Activated T-helper 1 cell treated with anti-CD3 and anti-CD28 coated beads, Interleukin-12 subunit alpha, Interleukin-12 subunit beta, Interleukin-2, Interleukin-4 antibody, amounts not matched to agents 30 ng/mL and 10 ng/mL and 1 ng/mL, durations not matched to agents 14 hours and 24 hours and 36 hours (primary cell): ENCODE measurements at regions not wholly inside any gene's neighbourhood (a gene's known extent, or its start where the extent isn't known, plus 50 kb on each side); places are given as distances from the start of the nearest gene placed in this dataset.

Experiments
- DNase-seq: peaks from one replicate; pipeline ENCODE4 v3.0.0; 2021; ENCODE audit warnings: low spot score
- H3K27ac Mint-ChIP-seq: one replicate; pipeline ENCODE4 v1.8.0; 2021; ENCODE audit warnings: mild to moderate bottlenecking, mixed read lengths
- H3K27me3 Mint-ChIP-seq: one replicate; pipeline ENCODE4 v1.8.0; 2022; ENCODE audit warnings: mild to moderate bottlenecking, moderate library complexity, mixed read lengths; ENCODE audit not compliant: insufficient read depth
- H3K36me3 Mint-ChIP-seq: one replicate; pipeline ENCODE4 v1.8.0; 2021; ENCODE audit warnings: low read depth, mixed read lengths
- H3K4me1 Mint-ChIP-seq: one replicate; pipeline ENCODE4 v1.8.0; 2021; ENCODE audit warnings: low read depth, mixed read lengths
- H3K4me3 Mint-ChIP-seq: one replicate; pipeline ENCODE4 v1.8.0; 2021; ENCODE audit warnings: mild to moderate bottlenecking, moderate library complexity, mixed read lengths
- H3K9me3 Mint-ChIP-seq: one replicate; pipeline ENCODE4 v1.8.0; 2021; ENCODE audit warnings: mixed read lengths
- intact Hi-C: fragments of 100-400 bp; cut with micrococcal nuclease; formaldehyde crosslinking; loops from one replicate; pipeline ENCODE4 v1.15.1; 2024

- no peaks in the 10 kb centered on the region for H3K9me3 Mint-ChIP-seq
- DNase-seq = no peak
- intact Hi-C loops = no loop called here
- peaks cover 4% of the 10 kb centered on the region for H3K27me3 Mint-ChIP-seq
- no peaks in the 10 kb centered on the region for H3K36me3 Mint-ChIP-seq
- H3K4me1 Mint-ChIP-seq = no peaks in the 10 kb centered on the region
- H3K4me3 Mint-ChIP-seq = no peak overlapping the region
- H3K27ac Mint-ChIP-seq = no peak overlapping the region
Measured at GRCh38 chr10:4456776-4457175, 369.2 kb upstream of the AKR1E2 start.

DNA sequence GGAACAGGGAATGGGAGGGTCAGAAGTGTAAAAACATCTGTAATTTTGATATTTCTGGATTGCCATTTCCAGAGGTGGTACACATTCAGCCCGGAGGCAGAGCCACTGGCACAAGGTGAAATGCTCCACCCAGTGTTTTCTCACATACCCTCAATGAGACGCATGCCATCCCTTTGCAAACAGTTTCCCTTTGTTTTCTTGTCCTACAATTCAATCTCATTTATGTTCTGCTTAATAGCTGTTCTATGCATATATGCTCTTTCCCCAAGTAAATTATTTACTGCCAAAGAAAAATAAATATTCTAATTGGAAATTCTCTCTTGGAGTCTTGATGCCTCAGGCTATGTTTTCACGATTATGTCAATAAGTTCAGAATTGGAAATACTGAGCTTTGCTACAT lies 369.7 kb upstream of the AKR1E2 start:
- no peak for DNase-seq
- H3K4me1 Mint-ChIP-seq = no peaks in the 10 kb centered on the region
- H3K27me3 Mint-ChIP-seq = peaks cover 3% of the 10 kb centered on the region
- no peaks in the 10 kb centered on the region for H3K9me3 Mint-ChIP-seq
- intact Hi-C loops = no loop called here
- H3K36me3 Mint-ChIP-seq = no peaks in the 10 kb centered on the region
- no peak overlapping the region for H3K4me3 Mint-ChIP-seq
- no peak overlapping the region for H3K27ac Mint-ChIP-seq

DNA sequence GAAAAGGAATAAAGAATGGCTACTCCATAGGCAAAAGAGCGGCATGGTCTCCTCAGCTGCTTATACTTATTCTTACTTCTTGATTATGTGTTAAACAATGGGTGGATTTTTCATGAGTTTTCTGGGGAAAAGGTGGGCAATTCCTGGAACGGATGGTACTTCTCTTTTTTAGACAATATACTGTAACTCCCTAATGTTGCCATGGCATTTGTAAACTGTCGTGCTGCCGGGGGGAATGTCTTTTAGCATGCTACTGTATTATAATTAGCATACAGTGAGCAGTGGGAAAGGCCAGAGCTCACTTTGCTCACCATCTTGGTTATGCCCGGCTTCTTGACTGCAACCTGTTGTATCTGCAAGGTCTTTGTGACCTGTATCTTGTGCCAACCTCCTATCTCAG lies 372.1 kb upstream of the AKR1E2 start:
- DNase-seq = no peak
- Mint-ChIP-seq H3K4me3 (no peak overlapping the region), H3K36me3 (no peaks in the 10 kb centered on the region), H3K4me1 (no peaks in the 10 kb centered on the region), H3K9me3 (no peaks in the 10 kb centered on the region), H3K27me3 (peaks cover 4% of the 10 kb centered on the region), H3K27ac (no peak overlapping the region)
- intact Hi-C loops = no loop called here

- H3K27ac Mint-ChIP-seq = no peak overlapping the region
- DNase-seq = no peak
- no peaks in the 10 kb centered on the region for H3K9me3 Mint-ChIP-seq
- no peaks in the 10 kb centered on the region for H3K4me1 Mint-ChIP-seq
- H3K4me3 Mint-ChIP-seq = no peak overlapping the region
- intact Hi-C loops = no loop called here
- H3K27me3 Mint-ChIP-seq = peaks cover 2% of the 10 kb centered on the region
- no peaks in the 10 kb centered on the region for H3K36me3 Mint-ChIP-seq
Measured at GRCh38 chr10:4453276-4453675, 372.7 kb upstream of the AKR1E2 start.

DNA sequence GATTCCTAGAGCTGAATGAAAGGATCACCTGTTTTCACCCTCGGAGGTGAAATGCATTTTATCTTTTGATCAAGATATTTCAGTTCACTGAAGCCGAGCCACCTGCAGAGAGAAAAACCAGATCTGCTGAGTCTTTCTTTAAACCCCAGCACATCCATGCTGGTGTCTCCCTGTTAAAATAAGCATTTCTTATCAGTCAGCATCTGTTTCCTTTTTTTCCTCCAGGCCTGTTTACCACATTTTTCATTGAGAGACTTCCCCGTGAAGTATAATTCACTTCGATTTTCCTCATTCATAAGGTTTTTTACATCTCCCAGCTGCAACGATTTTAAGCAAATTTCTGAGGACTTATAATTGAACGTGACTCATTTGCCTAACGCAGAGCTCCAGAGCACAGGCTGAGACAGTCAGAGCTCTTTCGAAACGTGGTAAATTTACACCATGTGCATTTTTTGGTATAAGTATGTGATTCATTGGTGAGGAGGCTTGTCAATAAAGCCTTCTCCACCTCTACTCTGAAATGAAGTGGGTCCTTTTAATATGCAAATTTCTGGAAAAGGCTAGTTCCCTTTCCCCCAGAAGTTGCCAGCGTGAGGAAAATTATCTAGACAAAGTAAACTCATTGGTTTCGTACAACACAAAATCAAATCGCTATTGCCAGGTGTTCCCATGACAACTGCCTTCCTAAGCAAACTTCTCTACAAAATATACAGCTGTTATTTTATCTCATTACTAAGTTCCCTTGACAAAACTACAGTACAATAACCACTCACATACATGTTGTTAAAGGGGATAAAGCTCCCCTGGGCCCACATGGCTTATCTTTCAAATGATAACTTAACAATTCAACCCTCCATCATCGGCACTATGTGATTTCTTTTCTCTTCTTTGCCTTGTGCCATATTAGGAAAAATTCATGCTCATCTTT lies 374.8 kb upstream of the AKR1E2 start:
- no peaks in the 10 kb centered on the region for H3K36me3 Mint-ChIP-seq
- H3K4me1 Mint-ChIP-seq = no peaks in the 10 kb centered on the region
- H3K9me3 Mint-ChIP-seq = peaks cover under 1% of the 10 kb centered on the region
- no peak overlapping the region for H3K4me3 Mint-ChIP-seq
- intact Hi-C loops = no loop called here
- no peak overlapping the region for H3K27ac Mint-ChIP-seq
- peaks cover 2% of the 10 kb centered on the region for H3K27me3 Mint-ChIP-seq
- DNase-seq = no peak

- intact Hi-C loops = no loop called here
- no peaks in the 10 kb centered on the region for H3K36me3 Mint-ChIP-seq
- no peak for DNase-seq
- H3K27me3 Mint-ChIP-seq = peaks cover 2% of the 10 kb centered on the region
- no peak overlapping the region for H3K27ac Mint-ChIP-seq
- H3K4me3 Mint-ChIP-seq = no peak overlapping the region
- peaks cover 3% of the 10 kb centered on the region for H3K9me3 Mint-ChIP-seq
- no peaks in the 10 kb centered on the region for H3K4me1 Mint-ChIP-seq
Measured at GRCh38 chr10:4450169-4450568, 375.8 kb upstream of the AKR1E2 start.

- Mint-ChIP-seq H3K27me3 (peaks cover 6% of the 10 kb centered on the region), H3K27ac (no peak overlapping the region), H3K36me3 (no peaks in the 10 kb centered on the region), H3K4me1 (no peaks in the 10 kb centered on the region), H3K9me3 (peaks cover 14% of the 10 kb centered on the region), H3K4me3 (no peak overlapping the region)
- DNase-seq = no peak
- intact Hi-C loops = no loop called here
Measured at GRCh38 chr10:4448030-4448429, 378.0 kb upstream of the AKR1E2 start.

DNA sequence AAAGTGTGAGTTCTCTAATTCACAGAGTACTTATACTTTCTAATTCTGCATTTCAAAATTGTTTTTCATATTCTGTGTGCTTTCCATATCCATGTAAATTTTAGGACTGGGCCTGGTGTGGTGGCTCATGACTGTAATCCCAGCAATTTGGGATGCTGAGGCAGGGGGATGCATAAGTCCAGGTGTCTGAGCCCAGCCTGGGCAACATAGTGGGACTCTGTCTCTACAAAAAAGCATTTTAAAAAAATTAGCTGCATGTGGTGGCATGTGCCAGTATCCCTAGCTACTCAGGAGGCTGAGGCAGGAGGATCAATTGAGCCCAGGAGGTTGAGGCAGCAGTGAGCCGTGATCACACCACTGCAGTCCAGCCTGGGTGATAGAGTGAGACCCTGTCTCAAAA lies 382.6 kb upstream of the AKR1E2 start:
- no peak for DNase-seq
- Mint-ChIP-seq H3K9me3 (peaks cover 21% of the 10 kb centered on the region), H3K27me3 (peaks cover 8% of the 10 kb centered on the region), H3K27ac (no peak overlapping the region), H3K36me3 (no peaks in the 10 kb centered on the region), H3K4me1 (no peaks in the 10 kb centered on the region), H3K4me3 (no peak overlapping the region)
- intact Hi-C loops = no loop called here

DNA sequence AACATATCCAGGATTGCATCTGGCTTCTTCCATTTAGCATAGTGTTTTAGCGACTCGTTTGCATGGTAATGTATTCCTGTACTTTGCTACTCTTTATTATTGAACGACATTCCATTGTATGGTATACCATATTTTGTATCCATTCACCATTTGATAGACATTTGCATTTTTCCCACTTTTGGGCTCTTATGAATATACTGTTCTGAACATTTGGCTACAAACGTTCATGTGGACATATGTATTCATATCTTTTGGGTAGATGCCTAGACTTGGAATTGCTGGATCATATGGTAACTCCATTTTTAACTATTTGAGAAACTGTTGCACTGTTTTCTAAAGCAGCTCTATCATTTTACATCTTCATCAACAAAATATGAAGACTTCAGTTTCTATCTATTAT lies 383.7 kb upstream of the AKR1E2 start:
- H3K36me3 Mint-ChIP-seq = no peaks in the 10 kb centered on the region
- H3K4me1 Mint-ChIP-seq = no peaks in the 10 kb centered on the region
- H3K27ac Mint-ChIP-seq = no peak overlapping the region
- peaks cover 9% of the 10 kb centered on the region for H3K27me3 Mint-ChIP-seq
- intact Hi-C loops = no loop called here
- no peak for DNase-seq
- no peak overlapping the region for H3K4me3 Mint-ChIP-seq
- peaks cover 21% of the 10 kb centered on the region for H3K9me3 Mint-ChIP-seq

- Mint-ChIP-seq H3K27ac (no peak overlapping the region), H3K9me3 (peaks cover 18% of the 10 kb centered on the region), H3K4me3 (no peak overlapping the region), H3K4me1 (no peaks in the 10 kb centered on the region), H3K27me3 (peaks cover 9% of the 10 kb centered on the region), H3K36me3 (no peaks in the 10 kb centered on the region)
- intact Hi-C loops = no loop called here
- DNase-seq = no peak
Measured at GRCh38 chr10:4440260-4440659, 385.7 kb upstream of the AKR1E2 start.

DNA sequence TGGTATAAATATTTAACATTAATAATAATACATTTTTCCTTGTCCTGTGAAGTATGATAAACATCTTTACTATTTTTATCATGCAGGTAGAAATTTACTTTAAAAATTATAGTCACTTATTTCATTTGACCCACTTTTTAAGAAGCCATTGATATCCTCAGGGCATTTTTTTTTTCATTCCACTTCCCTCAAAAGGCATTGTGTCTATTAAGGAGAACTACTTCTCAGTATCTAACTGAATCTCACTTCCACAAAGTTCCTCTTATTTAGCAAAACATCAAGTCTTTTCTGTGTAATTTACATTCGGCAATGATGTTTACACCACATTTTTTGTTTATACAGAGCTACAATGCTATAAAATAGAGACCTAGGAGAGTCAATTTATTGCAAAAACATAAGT lies 388.2 kb upstream of the AKR1E2 start:
- no peaks in the 10 kb centered on the region for H3K36me3 Mint-ChIP-seq
- H3K9me3 Mint-ChIP-seq = peaks cover 6% of the 10 kb centered on the region
- peaks cover 4% of the 10 kb centered on the region for H3K27me3 Mint-ChIP-seq
- H3K4me1 Mint-ChIP-seq = no peaks in the 10 kb centered on the region
- intact Hi-C loops = no loop called here
- no peak for DNase-seq
- no peak overlapping the region for H3K4me3 Mint-ChIP-seq
- no peak overlapping the region for H3K27ac Mint-ChIP-seq

DNA sequence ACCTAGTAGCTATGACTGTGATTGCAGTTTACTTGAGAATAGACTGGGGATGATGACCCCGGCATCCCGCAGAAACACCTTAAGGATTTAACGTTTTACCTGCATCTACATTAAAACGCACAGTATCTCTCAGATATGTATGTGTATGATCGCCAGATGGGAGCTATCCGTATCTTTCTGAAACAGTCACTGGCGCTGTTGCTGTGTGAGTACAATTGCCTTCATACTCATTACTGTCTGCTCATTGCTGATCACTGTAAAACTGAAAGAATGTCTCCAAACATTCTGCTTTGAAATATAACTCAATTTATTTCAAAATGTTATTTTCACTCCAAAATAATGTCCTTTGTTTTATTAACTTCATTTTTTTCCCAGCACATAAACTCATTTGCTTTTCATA lies 388.9 kb upstream of the AKR1E2 start:
- no peak for DNase-seq
- peaks cover 4% of the 10 kb centered on the region for H3K27me3 Mint-ChIP-seq
- H3K36me3 Mint-ChIP-seq = no peaks in the 10 kb centered on the region
- H3K4me1 Mint-ChIP-seq = no peaks in the 10 kb centered on the region
- H3K27ac Mint-ChIP-seq = no peak overlapping the region
- intact Hi-C loops = no loop called here
- no peak overlapping the region for H3K4me3 Mint-ChIP-seq
- peaks cover 2% of the 10 kb centered on the region for H3K9me3 Mint-ChIP-seq

DNA sequence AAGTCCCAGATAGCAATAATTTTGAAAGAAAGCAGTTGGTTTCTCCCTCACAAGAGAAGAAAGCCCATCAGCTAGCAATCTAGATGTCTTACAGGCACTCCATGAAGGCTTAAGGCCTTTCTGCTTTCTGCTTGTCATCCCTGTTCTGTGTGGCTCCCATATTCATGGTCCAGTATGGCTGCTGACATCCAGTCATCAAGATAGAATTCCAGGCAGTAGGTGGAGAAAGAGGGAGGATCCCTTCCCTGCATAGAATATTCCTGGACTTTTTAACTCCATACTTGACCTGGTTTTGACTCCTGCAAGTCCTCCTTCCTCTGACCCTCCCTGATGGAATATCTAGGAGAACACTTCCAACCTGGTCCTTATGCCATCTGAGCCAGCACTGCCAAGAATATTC lies 389.9 kb upstream of the AKR1E2 start:
- no peaks in the 10 kb centered on the region for H3K36me3 Mint-ChIP-seq
- no peak for DNase-seq
- no peaks in the 10 kb centered on the region for H3K4me1 Mint-ChIP-seq
- intact Hi-C loops = no loop called here
- H3K27ac Mint-ChIP-seq = no peak overlapping the region
- no peak overlapping the region for H3K4me3 Mint-ChIP-seq
- H3K27me3 Mint-ChIP-seq = peaks cover 4% of the 10 kb centered on the region
- H3K9me3 Mint-ChIP-seq = no peaks in the 10 kb centered on the region
